ENCODE measurements at regions not wholly inside any gene's neighbourhood (a gene's known extent, or its start where the extent isn't known, plus 50 kb on each side); places are given as distances from the start of the nearest gene placed in this dataset.
"Not testable (repeated sequence)": the region's sequence is repeated elsewhere in the genome, so short reads cannot be mapped to it uniquely, and the experiment has no call there.

DNA sequence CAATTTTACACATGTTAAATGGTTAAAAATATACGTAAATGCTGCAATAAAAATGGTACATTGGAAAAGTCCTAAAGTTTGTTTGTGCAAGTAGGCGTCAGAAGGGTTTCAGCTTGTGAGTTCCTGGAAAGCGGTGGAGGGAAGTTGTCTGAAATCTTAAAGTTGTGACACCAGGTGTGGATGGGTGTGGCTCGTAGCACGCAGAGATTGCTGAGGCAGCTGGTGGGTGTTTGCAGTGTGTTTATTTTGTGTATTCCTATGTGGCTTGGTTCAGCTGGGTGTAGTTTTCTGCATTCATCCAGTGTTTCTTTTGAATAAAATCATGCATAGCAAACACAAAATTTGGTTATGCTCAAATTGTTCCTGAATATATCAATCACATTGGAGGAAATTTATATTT, 136.8 kb upstream of the TBX3 start:
- Mint-ChIP-seq H3K4me1 (ENCODE audit: low read depth) (no peaks in the 10 kb centered on the region), H3K27me3 (ENCODE audit: low read depth) (no peaks in the 10 kb centered on the region), H3K27ac (no peak overlapping the region), H3K9me3 (peaks cover 0 to 2% of the 10 kb centered on the region in 2 donors), H3K4me3 (no peak overlapping the region), H3K36me3 (ENCODE audit: insufficient read depth in 2 of 2) (no peaks in the 10 kb centered on the region)
- ATAC-seq (replicated peaks in 1 of 2) (no peak), DNase-seq (no peak)

GRCh38 chr12:114817571-114818425, 133.8 kb upstream of the TBX3 start:
- H3K36me3 Mint-ChIP-seq (ENCODE audit: insufficient read depth in 2 of 2) = peaks cover 0 to 1% of the 10 kb centered on the region in 2 donors
- peaks cover 2% of the 10 kb centered on the region in 2 donors for H3K9me3 Mint-ChIP-seq
- ATAC-seq (replicated peaks in 1 of 2) (no peak), DNase-seq (no peak)
- no peak overlapping the region for H3K27ac Mint-ChIP-seq
- no peaks in the 10 kb centered on the region for H3K4me1 Mint-ChIP-seq (ENCODE audit: low read depth)
- peaks cover 5% of the 10 kb centered on the region for H3K27me3 Mint-ChIP-seq (ENCODE audit: low read depth)
- no peak overlapping the region for H3K4me3 Mint-ChIP-seq

GRCh38 chr12:114815026-114815795, 131.2 kb upstream of the TBX3 start:
- Mint-ChIP-seq H3K27me3 (ENCODE audit: low read depth) (peaks cover 14% of the 10 kb centered on the region), H3K27ac (no peak overlapping the region), H3K36me3 (ENCODE audit: insufficient read depth in 2 of 2) (peaks cover 0 to 4% of the 10 kb centered on the region in 2 donors), H3K4me3 (no peak overlapping the region), H3K4me1 (ENCODE audit: low read depth) (no peaks in the 10 kb centered on the region), H3K9me3 (peaks cover 2% of the 10 kb centered on the region in 2 donors)
- no peak for DNase-seq
- no peak for ATAC-seq (replicated peaks in 1 of 2)

- no peak for ATAC-seq (replicated peaks in 1 of 2)
- Mint-ChIP-seq H3K27me3 (ENCODE audit: low read depth) (peaks cover 14% of the 10 kb centered on the region), H3K27ac (no peak overlapping the region), H3K9me3 (peaks cover 2 to 4% of the 10 kb centered on the region in 2 donors), H3K4me1 (ENCODE audit: low read depth) (no peaks in the 10 kb centered on the region), H3K36me3 (ENCODE audit: insufficient read depth in 2 of 2) (peaks cover 0 to 4% of the 10 kb centered on the region in 2 donors), H3K4me3 (no peak overlapping the region)
- no peak for DNase-seq
These were observed 129.1 kb upstream of the TBX3 start for GRCh38 chr12:114812858-114813761.

GRCh38 chr12:114812384-114812783, 128.4 kb upstream of the TBX3 start:
- no peaks in the 10 kb centered on the region for H3K4me1 Mint-ChIP-seq (ENCODE audit: low read depth)
- H3K36me3 Mint-ChIP-seq (ENCODE audit: insufficient read depth in 2 of 2) = peaks cover 0 to 4% of the 10 kb centered on the region in 2 donors
- H3K27ac Mint-ChIP-seq = no peak overlapping the region
- ATAC-seq (replicated peaks in 1 of 2) = no peak
- peaks cover 14% of the 10 kb centered on the region for H3K27me3 Mint-ChIP-seq (ENCODE audit: low read depth)
- no peak overlapping the region for H3K4me3 Mint-ChIP-seq
- peaks cover 2 to 4% of the 10 kb centered on the region in 2 donors for H3K9me3 Mint-ChIP-seq
- DNase-seq = no peak

- H3K9me3 Mint-ChIP-seq = peaks cover 3% of the 10 kb centered on the region in 2 donors
- DNase-seq = no peak
- H3K27me3 Mint-ChIP-seq (ENCODE audit: low read depth) = peaks cover 14% of the 10 kb centered on the region
- H3K4me1 Mint-ChIP-seq (ENCODE audit: low read depth) = no peaks in the 10 kb centered on the region
- no peak for ATAC-seq (replicated peaks in 1 of 2)
- H3K36me3 Mint-ChIP-seq (ENCODE audit: insufficient read depth in 2 of 2) = peaks cover 0 to 3% of the 10 kb centered on the region in 2 donors
- no peak overlapping the region for H3K4me3 Mint-ChIP-seq
- H3K27ac Mint-ChIP-seq = no peak overlapping the region
These were observed 125.1 kb upstream of the TBX3 start for GRCh38 chr12:114809097-114809496.

- H3K9me3 Mint-ChIP-seq; ATAC-seq (replicated peaks in 1 of 2); H3K27ac Mint-ChIP-seq; DNase-seq; H3K27me3 Mint-ChIP-seq (ENCODE audit: low read depth); H3K4me1 Mint-ChIP-seq (ENCODE audit: low read depth); H3K36me3 Mint-ChIP-seq (ENCODE audit: insufficient read depth in 2 of 2); H3K4me3 Mint-ChIP-seq: not testable (repeated sequence)
These were observed 117.4 kb upstream of the TBX3 start for GRCh38 chr12:114801381-114801780.

GRCh38 chr12:114800566-114800965, 116.6 kb upstream of the TBX3 start:
- H3K36me3 Mint-ChIP-seq (ENCODE audit: insufficient read depth in 2 of 2); H3K27me3 Mint-ChIP-seq (ENCODE audit: low read depth); H3K4me3 Mint-ChIP-seq; H3K4me1 Mint-ChIP-seq (ENCODE audit: low read depth); DNase-seq; ATAC-seq (replicated peaks in 1 of 2); H3K27ac Mint-ChIP-seq; H3K9me3 Mint-ChIP-seq: not testable (repeated sequence)

DNA sequence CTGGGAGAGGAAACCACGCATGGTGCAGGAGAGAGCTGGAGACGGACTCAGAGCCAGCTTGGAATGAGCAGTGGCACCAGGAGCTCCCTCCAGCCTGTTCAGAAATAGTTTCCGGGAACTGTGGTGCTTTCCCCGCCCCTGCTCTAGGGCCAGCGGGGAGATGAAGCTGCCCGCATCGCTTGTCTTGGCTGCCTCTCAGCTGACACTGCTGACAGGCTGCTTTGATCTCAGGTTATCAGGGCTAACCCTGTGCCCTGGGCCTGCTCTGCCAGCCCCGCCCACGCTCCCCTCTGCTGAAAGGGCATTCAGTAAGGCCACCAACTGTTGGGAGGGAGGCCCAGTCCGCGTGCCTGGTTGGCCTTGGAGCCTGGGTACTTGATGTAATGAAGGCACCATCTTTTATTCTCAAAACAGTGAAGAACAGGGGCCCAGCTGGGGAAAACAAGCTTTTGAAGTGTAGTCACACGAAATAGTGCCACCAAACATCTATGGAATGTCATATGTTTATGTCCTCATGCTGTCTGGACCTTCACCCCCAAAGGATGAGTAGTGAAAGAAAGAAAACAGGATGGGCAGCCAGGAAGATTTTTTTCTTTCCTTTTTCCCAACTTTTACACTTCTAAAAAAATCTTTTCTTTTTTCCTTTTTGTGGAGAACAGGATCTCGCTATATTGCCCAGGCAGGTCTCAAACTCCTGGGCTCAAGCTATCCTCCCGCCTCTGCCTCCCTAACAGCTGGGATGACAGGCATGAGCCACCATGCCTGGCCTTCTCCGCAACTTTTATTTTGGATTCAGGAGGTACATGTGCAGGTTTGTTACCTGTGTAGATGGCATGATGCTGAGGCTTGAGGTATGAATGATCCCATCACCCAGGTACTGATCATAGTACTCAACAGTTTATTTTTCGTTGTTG, 115.9 kb upstream of the TBX3 start:
- no peak overlapping the region for H3K27ac Mint-ChIP-seq
- no peaks in the 10 kb centered on the region for H3K27me3 Mint-ChIP-seq (ENCODE audit: low read depth)
- ATAC-seq (replicated peaks in 1 of 2) (no peak), DNase-seq (no peak)
- H3K4me1 Mint-ChIP-seq (ENCODE audit: low read depth) = no peaks in the 10 kb centered on the region
- H3K36me3 Mint-ChIP-seq (ENCODE audit: insufficient read depth in 2 of 2) = no peaks in the 10 kb centered on the region
- no peak overlapping the region for H3K4me3 Mint-ChIP-seq
- peaks cover 1 to 6% of the 10 kb centered on the region in 2 donors for H3K9me3 Mint-ChIP-seq

- H3K27me3 Mint-ChIP-seq (ENCODE audit: low read depth) = no peaks in the 10 kb centered on the region
These were observed 110.1 kb upstream of the TBX3 start for GRCh38 chr12:114794049-114794558.

DNA sequence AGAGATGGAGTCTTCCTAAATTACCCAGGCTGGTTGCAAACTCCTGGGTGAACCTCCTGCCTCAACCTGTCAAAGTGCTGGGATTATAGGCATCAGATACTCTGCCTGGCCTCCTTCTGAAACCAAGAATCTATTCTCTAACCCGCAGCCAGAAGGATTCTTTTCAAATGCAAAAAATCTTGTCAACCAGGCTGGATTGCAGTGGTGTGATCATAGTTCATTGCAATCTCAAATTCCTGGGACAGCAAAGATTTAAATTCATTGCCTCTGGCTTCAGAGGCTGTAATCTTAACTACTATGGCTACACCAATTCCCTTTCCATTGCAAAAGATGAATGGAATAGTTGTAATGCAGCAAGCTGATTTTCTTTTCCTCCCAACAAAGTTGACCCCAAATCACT, 106.3 kb upstream of the TBX3 start:
- DNase-seq (no peak), ATAC-seq (replicated peaks in 1 of 2) (no peak)
- Mint-ChIP-seq H3K4me1 (ENCODE audit: low read depth) (no peaks in the 10 kb centered on the region), H3K27me3 (ENCODE audit: low read depth) (no peaks in the 10 kb centered on the region), H3K9me3 (peaks cover 0 to 2% of the 10 kb centered on the region in 2 donors), H3K36me3 (ENCODE audit: insufficient read depth in 2 of 2) (peaks cover 0 to 1% of the 10 kb centered on the region in 2 donors), H3K4me3 (no peak overlapping the region), H3K27ac (no peak overlapping the region)

More at GRCh38 chr12:114794049-114794558, 110.1 kb upstream of the TBX3 start:
- peaks cover 0 to 5% of the 10 kb centered on the region in 2 donors for H3K9me3 Mint-ChIP-seq
- DNase-seq (no peak), ATAC-seq (replicated peaks in 1 of 2) (no peak)
- H3K36me3 Mint-ChIP-seq (ENCODE audit: insufficient read depth in 2 of 2) = no peaks in the 10 kb centered on the region
- H3K27ac Mint-ChIP-seq = no peak overlapping the region
- no peak overlapping the region for H3K4me3 Mint-ChIP-seq
- no peaks in the 10 kb centered on the region for H3K4me1 Mint-ChIP-seq (ENCODE audit: low read depth)

DNA sequence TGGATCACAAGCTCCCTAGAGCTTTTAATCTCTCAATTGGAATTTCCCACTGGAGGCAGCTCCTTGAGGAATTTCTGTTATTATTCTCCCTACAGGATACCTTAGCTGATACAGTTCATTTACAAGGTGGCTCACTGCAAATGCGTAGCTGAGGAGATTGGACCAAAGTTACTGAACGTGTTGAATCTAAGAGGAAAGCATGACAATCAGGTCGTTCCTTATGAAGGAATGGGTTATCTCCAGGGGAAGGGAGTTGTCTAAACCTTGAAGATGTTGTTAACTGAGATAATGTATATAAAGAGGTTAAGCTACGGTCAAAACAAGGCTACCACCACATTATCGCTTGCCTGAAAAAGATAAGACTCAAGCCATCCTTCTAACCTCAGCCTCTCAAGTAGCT, 105.8 kb upstream of the TBX3 start:
- no peak for DNase-seq
- no peaks in the 10 kb centered on the region for H3K4me1 Mint-ChIP-seq (ENCODE audit: low read depth)
- no peak for ATAC-seq (replicated peaks in 1 of 2)
- H3K27me3 Mint-ChIP-seq (ENCODE audit: low read depth) = no peaks in the 10 kb centered on the region
- H3K36me3 Mint-ChIP-seq (ENCODE audit: insufficient read depth in 2 of 2) = peaks cover 0 to 1% of the 10 kb centered on the region in 2 donors
- no peak overlapping the region for H3K27ac Mint-ChIP-seq
- H3K4me3 Mint-ChIP-seq = no peak overlapping the region
- H3K9me3 Mint-ChIP-seq = peaks cover 0 to 4% of the 10 kb centered on the region in 2 donors
